HK-2 (cell line): ENCODE measurements at regions not wholly inside any gene's neighbourhood (a gene's known extent, or its start where the extent isn't known, plus 50 kb on each side); places are given as distances from the start of the nearest gene placed in this dataset.

Source experiments
- DNase-seq: peaks from one replicate; pipeline ENCODE4 v3.0.0-alpha.2; 2018; ENCODE audit not compliant: unreplicated experiment

DNA sequence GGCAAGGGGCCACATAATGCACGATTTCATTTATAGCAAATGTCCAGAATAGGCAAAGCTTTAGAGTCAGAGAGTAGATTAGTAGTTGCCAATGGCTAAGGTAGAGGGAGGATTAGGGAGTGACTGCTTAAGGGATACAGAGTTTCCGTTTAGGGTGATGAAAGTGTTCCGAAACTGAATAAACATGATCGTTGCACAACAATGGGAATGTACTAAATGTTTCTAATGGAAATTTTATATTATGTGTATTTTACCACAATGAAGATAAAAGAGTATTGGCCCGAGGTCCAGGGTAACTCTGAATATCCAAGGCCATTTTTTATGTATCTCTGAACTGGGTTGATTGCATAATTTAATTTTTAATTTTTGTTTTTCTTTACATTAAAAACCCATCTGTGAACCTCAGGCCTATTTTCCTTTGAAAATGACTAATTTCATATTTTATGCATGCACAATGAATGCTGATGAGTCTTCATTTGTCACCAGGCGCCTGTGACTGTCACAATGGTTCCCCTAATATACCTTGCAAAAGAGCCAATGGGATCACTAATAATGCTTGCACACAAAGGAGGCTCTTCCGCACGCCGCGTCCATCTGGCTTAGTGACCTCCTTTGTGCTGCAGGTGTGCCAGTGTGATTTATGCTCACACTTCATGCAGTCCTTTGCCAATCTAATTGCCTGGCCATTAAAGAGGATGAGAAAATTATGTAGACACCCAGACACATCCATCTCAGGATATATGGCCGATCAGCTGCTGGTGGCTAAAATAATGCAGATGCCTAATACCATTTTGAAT is 612.5 kb downstream of the CDH26 start:
- no peak for DNase-seq

DNA sequence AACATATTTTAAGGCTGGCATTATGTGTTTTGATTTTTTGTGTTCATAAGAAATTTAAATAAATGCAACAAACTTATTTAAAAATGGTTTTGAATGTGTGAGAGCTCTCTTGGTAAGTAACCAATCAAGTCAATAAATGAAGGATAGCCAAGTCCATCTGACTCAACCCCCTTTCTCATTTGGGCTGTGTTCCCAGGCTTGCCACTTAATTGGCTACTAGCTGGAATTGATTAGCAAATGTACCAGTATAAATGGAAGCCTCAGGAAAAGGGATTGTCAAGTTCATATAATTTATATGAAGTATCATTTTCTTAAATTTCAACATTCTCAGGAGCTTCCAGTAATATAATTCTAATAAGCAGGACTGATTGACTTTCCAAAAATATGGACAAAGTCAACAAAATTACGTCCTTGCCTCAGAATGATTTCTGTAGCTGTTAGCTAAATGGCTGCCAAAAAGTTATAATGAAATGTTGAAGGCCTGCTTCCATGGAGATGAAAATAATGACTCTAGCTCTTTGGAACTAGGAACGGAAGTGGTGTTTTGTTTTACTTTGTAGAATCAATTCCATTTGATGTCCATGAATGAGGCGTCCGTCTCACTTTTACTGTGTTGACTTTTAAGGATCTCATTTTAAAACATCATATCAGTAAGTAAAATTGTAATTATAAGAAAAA is 614.9 kb downstream of the CDH26 start:
- no peak for DNase-seq

DNA sequence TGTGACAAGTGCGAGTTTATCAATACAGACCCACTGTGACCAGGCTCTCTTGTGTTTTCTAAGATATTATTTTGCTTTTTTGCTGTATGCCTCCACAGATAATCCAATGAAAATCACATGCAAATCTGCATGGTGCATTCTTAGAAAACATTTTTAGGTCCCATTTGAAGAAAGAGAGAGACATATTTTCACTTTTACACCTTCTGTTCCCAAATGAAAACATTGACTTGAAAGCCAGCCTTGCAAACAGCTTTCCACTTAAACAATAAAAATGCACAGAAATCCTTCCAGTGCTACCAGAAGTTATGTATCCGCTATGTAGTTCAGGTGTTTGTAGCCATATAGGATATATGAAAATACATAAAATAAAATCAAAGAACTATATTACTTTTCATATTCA is 618.0 kb downstream of the CDH26 start:
- DNase-seq, result no peak

DNA sequence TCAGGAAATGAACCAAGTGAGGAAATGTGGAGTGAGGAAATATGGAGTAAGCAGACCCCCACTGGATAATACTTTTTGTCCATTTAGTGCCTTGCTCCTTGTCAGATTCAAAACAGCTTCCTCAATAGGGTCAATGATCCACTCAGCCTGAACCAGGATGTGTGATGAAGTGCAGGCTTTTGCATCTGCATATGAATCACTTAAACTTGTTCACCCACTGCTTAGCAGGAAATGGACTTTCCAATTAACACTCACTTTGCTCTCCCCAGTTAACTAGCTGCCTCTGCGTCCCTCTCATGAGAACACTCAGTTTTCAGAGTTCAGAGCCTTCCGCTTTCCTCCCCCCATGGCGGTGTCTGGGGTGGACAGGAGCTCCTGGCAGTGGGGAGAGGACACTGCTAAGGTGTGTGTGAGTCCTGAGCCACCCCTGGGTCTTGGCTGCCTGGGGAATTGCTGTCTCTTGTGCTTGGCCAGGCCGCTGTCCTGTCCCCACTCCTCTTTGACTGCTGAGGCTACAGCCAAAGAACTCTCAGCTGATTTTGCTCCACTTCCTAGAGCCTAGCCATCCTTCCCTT is 621.8 kb downstream of the CDH26 start:
- no peak for DNase-seq

DNA sequence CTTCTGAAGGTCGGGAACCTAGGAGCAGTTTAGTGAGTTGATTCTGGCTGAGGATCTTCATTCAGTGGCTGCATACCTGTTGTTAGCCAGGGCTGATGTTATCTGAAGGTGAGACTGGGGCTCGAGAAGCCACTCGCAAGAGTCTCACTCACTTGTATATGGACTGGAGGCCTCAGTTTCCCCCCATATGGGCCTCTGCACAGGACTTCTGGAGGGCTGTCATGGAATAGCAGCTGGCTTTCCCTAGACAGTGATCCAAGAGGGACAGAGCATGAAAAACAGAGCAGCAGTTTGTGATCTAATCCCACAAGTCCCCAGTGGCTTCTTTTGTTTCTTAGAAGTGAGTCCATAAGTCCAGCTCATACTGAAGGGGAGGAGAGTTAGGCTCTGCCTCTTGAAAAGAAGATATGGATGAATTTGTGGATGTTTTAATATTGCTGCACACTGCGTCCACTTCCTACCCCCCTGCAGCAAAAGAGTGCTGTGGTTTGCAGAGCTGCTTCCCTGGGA is 623.4 kb downstream of the CDH26 start:
- DNase-seq, result no peak

DNA sequence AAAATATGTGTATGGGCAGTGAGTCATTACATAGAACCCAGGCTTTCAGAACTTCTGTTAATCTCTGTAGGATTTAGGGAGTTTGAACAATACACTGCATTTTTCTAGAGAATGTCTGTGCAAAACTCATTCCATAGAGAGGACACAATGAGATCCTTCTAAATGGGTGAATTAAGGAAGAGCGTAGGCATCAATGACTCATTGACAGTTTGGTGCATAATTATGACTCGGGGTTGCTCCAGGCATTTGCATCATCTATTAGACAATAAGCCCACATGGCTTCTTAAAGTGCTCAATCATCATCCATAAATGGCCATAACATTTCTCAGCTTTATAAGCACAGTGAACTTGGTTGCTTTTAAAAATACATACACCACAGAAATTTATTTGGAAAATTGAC is 625.5 kb downstream of the CDH26 start:
- no peak for DNase-seq

DNA sequence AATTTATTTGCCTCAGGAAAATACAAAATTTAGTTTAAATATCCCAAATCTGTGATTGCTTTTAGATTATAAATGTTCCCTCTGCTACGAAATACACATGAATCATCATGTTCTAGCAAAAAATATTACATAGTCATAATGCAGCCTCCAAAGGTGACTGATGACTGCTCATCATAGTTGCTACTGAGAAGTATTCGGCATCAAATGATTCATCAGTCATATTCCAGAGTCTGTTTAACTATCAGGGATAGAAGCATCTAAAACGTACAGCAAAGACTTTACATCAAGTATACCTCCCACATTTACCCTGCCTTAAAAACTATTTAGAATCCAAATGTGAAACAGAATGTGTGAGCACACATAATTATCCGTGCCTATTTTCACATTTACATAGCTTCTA is 626.0 kb downstream of the CDH26 start:
- no peak for DNase-seq

DNA sequence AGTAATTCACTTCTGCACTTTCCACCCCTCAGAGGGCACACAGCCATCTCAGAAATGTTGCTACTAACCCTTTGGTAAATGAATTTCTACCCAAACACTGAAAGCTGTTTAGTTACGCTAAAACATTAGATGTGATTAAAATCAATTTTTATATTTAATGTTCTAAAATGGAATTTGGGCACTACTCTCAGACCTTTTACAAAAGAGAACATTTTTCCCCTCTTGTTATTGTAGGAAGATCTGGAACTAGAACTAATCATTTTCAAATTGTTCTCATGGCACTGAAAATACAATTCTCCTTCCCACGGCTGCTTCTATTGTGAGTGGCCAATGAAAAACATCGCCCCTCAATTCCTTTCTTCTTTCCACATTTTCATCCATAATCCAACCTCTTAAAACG is 627.4 kb downstream of the CDH26 start:
- no peak for DNase-seq

DNA sequence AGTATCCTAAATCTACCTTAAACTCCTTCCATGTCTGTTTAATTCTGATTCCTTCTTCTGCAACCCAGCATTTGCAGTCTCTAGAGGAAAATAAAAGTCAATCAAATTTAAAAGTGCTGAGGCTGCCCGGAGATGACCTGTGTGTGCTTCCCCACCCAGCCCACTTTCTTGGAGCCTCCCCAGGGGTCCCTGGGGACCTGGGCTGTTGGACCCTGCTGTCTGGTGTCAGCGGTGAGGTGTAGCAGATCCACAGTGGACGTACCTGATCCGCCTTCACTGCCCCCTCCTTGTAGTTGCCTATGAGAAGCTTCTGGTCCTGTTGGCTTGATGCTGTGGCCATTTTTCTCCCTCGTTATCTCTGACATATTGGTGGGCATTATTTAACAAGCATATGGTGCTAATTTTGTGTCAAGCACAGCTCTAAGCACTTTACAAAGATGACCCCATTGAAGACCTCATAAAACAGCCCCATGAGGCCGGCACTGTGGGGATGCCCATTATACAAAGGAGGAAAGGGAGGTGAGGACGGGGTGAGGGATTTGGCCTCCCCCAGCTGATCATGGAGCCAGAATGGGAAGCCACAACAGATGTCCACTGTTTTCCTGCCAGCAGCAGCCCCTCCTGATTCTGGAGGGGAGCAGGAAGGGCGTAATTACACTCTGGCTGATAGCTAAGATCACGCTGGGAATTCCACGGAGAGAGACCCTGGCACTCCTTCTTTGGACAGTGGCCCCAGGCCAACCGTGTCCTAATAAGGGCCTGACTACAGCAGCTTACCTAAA is 628.2 kb downstream of the CDH26 start:
- no peak for DNase-seq

DNA sequence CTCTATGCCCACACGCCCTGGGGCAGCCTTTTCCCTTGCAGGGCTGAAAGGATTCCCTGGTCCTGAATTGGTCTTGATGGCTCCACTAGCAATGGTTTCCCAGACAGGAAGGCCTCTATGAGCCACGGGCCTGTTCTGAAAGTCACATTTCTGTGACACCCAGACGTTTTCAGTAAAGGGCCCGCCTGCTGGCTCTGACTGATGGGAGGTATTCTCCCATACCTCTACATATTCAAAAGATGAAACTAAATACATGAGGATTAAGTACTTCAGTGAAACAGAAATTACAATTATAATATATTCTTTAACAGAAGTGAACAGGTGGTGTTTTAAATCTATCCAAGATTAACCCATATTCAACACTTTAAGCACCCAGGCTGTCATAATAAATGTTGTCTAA is 629.8 kb downstream of the CDH26 start:
- no peak for DNase-seq

DNA sequence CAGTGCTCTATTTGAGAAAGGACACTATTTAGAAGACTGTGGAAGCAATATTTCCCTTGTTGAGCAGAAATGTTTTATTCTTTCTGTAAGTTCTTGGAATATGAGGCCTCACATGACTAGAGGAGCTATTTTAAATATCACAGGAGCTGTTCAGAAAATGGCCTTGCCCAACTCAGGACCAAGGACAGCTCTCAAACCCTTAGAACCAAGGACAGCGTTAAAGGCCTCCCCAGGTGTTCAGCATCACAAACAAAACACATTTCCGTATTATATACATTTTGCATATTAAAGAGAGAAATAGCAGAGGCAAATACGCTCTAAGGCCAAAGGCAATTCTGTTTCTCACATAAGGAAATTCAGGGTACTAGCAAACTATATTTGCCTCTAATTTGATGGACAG is 631.4 kb downstream of the CDH26 start:
- peak; percentile 21 for DNase-seq

DNA sequence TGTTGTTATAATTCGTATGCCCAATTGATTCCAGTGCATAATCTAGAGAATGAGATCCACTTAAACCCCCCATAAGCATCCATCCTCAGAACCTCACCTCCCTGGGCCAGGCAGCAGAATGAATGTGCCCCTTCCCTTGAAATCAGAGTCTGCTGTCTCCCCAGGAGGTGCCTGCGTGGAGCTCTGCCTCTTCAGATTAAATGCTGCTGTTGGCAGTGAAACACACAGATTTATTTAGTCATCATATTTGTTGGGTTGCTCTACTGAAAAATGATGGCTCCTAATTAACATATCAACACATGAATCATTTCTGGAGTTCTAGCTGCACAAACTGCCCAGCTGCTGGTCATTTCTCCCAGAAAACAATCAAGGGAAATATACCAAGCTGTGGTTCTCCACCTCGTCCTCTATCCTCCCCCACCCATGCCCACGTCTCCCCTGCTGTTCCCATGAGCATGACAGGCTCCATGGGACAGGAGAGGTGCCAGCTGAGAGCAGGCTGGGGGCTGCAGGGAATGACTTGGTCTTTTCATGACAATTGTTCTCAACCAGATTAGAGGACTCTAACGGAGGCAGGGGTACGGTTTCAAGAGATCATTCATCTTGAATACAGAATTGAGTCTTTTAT is 633.1 kb downstream of the CDH26 start:
- DNase-seq, result no peak

DNA sequence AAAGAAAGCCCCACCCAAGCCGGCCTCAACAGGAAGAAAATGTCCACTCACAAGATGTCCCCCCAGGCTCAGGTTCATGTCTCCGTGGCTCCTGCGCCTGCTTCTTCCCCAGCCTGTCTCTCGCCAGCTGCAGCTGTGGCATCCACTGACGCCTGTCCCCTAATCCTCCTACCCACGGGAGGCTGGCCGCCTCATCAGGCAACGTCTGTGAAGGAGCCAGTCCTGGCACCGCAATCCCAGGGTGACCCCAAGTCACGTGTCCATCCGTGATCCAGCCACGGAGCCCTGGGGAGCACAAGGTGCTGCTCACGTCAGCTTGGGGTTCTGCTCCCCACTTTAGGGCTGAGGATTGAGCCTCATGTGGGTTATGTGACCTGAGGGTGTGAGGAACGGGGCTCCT is 640.3 kb downstream of the CDH26 start:
- no peak for DNase-seq

DNA sequence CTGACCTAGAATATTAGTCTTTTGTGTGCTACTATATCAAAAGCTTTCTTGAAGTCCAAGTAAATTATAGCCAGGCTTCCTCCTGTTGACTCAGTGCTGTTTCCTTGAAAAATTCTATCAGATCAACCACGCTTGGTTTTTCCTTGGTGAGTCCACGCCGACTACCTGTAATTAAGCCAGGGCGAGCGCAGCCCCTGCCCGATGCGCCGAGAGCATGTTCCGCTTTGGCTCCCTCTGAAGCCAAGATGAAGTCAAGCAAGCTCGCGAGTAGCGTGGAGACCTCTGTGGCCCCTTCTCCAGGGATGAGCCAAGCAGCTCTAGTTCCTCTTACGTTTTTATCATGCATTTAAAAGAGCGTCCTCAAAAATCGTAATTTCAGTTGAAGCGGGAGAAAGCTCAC is 641.2 kb downstream of the CDH26 start:
- DNase-seq, result no peak

DNA sequence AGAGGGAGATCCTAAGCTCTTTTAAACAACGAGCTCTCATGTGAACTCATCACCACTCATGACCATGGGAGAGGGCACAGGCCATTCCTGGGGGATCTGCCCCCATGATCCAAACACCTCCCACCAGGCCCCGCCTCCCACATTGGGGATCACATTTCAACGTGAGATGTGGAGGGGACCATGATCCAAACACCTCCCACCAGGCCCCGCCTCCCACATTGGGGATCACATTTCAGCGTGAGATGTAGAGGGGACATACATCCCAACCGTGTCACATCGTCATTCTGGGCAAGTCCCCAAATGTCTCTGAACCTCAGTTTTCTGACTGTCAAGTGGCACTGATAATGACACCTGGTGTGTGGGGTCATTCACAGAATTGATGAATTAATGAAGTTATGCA is 641.8 kb downstream of the CDH26 start:
- no peak for DNase-seq

DNA sequence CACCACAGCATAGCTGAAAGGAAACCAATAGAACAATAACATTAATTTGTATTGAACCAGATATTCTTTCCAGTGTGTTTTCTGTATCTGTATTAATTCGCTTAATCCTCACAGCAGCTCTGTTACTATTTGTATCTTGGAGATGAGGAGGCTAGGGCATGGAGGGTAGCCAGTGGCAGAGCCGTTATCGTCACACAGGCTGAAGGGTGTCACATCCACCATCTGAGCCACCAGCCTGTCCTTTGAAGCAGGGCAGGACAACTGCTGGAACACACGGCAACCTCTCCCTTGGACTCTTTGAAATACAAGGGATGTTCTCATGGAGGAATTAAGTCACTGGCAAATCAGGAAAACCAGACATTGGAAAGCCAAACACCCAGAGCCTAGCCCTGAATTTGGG is 628.0 kb upstream of the CDH4 start:
- DNase-seq, result no peak

DNA sequence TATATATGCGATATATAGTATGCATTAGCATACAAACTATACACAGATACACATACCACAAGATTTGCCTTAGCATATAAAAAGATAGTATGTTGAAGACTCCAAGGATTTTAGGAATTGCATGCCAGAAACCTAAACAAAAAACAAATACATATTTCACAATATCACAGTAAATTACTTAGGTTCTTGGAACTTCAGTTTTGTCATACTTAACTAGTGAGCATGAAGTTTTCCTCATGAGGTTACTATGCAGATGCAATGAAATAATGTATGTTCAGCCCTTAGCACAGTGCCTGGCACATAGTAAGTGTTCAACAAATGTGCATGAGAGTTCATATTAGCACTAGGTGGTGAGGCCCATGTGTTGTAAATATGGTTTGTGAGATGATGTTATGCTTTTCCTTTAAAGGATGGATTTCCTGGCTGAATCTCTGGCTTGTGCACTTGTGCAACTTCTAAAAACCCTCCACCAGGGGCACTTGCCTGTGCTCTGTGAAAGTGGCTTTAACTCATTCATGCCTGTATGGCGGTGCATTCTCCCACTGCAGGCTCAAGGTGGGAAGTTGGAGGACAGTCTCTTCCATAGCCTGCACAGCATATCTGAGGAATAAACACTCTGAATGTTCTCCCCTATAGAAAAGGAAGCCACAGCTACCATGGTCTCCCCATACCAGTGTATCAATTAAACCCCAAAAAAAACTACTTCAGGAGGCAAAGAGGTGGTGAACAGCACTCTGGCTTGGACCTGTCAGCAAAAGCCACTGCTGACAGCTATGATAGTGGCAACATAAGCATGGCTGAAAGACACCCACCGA is 624.1 kb upstream of the CDH4 start:
- no peak for DNase-seq

DNA sequence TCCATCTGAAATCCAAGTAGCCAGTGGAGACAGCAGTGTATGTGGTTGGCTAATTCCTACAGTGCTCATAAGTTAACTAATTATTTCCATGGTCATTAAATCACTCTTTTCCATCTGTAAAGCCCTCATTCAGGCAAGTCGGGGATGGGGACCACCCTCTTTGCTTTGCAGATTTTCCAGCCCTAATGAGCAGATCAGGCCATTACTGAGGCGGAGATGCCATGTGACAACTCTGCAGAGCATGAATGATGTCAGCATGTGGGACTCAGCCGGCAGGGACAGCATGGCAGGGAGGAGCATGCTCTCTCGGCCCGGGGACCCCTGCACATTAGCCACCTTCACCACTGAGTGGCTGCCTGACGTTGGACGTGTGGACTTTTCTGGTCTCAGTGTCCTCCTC is 623.3 kb upstream of the CDH4 start:
- no peak for DNase-seq

DNA sequence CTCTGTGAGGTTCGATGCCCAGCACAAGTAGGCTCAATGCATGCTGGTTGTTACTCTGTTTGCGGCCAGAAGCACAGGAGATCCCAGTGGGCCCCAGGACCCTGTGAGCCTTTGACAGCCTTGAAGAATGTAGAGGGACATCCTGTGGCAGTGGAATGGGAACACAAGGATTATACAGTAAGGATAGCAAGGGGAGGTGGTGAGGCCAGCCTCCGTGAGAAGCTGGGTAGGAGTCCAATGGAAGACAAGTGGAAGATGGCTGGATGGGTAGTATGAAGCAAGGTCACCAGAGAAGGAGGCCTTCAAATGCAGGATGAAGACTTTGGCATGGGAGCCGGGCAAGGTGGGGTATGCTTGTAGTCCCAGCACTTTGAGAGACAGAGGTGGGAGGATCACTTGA is 622.9 kb upstream of the CDH4 start:
- no peak for DNase-seq

DNA sequence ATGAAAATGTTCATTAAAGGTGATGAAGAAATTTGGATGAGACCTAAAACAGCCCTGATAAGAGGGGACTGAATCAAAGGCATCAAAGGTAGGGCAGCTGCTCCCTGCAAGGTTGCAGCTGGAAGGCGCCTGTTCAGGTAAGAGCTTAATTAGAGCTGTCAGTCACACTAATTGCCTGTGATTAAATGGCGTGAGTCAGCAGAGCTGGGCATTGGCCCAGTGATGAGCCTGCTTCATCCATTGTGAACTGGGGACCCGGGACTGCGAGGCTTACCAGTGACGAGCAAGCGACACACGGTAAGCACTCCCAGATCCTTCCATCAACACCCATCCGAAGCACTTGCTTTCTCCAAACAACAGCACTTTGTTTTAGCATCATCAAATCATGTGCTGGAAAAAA is 621.5 kb upstream of the CDH4 start:
- no peak for DNase-seq
